Fibroblast of the aortic adventitia (primary cell): ENCODE measurements at regions not wholly inside any gene's neighbourhood (a gene's known extent, or its start where the extent isn't known, plus 50 kb on each side); places are given as distances from the start of the nearest gene placed in this dataset.
"Not testable (repeated sequence)": the region's sequence is repeated elsewhere in the genome, so short reads cannot be mapped to it uniquely, and the experiment has no call there.

Source experiments
- DNase-seq: peaks from one replicate; pipeline ENCODE4 v3.0.0-alpha.2; 2010; ENCODE audit warnings: low read depth
- H3K4me3 ChIP-seq: 2 replicates; pipeline ENCODE4 v1.5.1; 2011; ENCODE audit warnings: low read depth, mild to moderate bottlenecking, control low read depth, low read length, moderate library complexity
- TF ChIP-seq, protein P1 (sequence below): IDR thresholded peaks from 2 replicates; pipeline ENCODE4 v1.5.1; 2011; ENCODE audit warnings: mild to moderate bottlenecking, low read length, control low read depth, inconsistent platforms; ENCODE audit not compliant: insufficient read depth

DNA sequence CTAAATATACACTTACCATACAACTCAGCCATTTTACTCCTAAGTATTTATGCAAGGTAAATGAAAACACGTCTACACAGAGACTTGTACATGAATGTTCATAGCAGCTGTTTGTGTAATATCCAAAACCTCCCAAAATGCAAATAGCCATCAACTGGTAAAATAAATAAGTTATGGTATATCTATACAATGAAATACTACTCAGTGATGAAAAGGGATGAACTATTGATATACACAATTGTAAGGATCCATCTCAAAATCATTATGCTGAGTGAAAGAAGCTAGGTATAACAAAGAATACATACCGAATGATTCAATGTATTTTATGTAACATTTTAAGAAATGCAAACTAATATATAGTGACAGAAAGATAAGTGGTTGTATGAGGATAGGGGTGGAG lies 149.8 kb upstream of the TNFSF11 start:
- DNase-seq, result no peak
- no peak overlapping the region for H3K4me3 ChIP-seq
- TF ChIP-seq, protein P1, sequence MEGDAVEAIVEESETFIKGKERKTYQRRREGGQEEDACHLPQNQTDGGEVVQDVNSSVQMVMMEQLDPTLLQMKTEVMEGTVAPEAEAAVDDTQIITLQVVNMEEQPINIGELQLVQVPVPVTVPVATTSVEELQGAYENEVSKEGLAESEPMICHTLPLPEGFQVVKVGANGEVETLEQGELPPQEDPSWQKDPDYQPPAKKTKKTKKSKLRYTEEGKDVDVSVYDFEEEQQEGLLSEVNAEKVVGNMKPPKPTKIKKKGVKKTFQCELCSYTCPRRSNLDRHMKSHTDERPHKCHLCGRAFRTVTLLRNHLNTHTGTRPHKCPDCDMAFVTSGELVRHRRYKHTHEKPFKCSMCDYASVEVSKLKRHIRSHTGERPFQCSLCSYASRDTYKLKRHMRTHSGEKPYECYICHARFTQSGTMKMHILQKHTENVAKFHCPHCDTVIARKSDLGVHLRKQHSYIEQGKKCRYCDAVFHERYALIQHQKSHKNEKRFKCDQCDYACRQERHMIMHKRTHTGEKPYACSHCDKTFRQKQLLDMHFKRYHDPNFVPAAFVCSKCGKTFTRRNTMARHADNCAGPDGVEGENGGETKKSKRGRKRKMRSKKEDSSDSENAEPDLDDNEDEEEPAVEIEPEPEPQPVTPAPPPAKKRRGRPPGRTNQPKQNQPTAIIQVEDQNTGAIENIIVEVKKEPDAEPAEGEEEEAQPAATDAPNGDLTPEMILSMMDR, result no peak

DNA sequence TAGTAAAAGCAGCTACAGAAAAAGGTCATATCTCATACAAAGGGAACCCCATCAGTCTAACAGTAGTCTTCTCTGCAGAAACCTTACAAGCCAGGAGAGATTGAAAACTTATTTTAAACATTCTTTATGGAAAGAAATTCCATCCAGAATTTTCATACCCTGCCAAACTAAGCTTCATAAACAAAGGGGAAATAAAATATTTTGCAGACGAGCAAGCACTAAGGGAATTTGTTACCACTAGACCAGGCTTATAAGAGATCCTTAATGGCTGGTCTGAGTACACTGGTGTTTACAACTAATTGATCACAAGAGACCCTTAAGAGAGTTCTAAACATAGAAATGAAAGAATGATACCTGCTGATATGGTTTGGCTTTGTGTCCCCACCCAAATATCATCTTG lies 128.6 kb upstream of the TNFSF11 start:
- no peak overlapping the region for H3K4me3 ChIP-seq
- TF ChIP-seq, protein P1, result no peak
- no peak for DNase-seq

DNA sequence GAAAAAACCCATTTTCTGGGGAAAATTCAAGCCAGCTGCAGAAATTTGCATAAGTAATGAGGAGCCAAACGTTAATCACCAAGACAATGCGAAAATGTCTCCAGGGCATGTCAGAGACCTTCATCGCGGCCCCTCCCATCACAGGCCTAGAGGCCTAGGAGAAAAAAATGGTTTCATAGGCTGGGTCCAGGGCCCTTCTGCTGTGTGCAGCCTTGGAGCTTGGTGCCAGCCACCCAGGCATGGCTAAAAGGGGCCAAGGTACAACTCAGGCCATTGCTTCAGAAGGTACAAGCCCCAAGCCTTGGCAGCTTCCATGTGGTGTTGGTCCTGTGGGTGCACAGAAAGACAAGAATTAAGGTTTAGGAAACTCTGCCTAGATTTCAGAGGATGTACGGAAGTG lies 127.4 kb upstream of the TNFSF11 start:
- DNase-seq, H3K4me3 ChIP-seq: not testable (repeated sequence)

DNA sequence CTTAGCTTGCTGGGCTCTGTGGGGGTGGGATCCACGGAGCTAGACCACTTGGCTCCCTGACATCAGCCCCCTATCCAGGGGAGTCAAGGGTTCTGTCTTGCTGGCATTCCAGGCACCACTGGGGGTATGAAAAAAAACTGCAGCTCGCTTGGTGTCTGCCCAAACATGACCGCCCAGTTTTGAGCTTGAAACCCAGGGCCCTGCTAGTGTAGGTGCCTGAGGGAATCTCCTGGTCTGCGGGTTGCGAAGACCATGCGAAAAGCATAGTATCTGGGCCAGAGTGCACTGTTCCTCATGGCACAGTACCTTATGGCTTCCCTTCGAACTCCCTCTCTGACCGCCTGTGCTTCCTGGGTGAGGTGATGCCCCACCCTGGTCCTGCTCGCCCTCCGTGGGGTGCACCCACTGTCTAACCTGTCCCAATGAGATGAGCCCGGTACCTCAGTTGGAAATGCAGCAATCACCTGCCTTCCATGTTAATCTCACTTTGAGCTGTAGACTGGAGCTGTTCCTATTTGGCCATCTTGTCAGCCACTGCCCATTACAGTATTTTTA lies 120.8 kb upstream of the TNFSF11 start:
- TF ChIP-seq, protein P1, result no peak
- H3K4me3 ChIP-seq, result no peak overlapping the region
- no peak for DNase-seq

DNA sequence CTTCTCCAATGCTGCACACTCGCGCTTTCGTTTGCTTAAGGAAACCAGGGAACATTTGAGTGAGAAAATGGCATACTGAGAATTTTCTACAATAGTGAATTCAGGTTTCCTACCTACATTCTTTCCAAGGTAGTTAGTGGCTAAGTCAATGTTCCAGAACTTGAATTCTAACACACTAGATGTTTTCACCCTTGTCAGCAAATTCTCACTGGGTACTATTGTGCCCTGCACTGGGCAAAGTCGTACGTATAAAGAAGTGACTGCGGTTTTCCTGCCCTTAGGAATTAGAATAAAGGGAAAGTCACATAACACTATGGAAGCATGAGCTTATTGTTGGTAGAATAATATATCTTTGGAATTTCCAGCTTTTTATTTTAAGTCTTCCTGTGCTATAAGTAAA lies 119.2 kb upstream of the TNFSF11 start:
- DNase-seq, result no peak
- no peak overlapping the region for H3K4me3 ChIP-seq
- TF ChIP-seq, protein P1, result no peak

DNA sequence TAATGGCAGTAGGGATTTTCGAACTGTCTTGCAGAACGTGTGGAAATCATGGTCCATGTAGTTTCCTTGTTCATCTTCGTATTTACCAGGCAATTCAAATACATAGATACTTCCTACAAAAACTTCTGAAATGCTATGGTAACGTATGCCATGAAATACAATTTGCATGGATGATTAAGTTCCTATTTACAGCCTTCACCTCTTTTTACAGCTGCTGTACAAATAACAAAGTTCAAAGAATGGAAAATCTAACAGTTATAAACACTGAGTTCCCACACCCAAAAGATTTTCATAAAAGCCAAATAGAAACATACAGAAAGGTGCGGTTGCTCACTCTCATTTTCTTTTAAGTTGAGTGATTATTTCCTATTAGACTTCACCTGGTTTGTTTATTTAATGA lies 115.8 kb upstream of the TNFSF11 start:
- no peak for DNase-seq
- no peak overlapping the region for H3K4me3 ChIP-seq
- TF ChIP-seq, protein P1, result no peak

DNA sequence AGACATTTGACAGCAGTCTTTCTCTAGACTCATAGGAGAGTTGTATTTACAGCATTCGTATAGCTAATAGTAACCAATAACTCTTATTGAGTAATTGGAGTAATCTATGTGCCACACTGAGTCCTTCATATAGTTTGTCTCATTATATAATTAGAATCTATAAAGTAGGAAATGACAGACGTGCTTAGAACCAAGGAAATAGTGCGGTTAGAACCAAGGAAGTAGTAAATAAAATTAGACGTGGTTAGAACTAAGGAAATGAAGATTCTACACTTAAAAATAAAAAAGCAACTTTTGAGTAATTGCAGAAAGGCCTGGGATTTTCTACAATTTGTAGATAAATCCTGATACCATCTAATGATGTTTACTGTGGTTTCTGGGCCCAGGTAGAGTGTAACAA lies 107.8 kb upstream of the TNFSF11 start:
- TF ChIP-seq, protein P1, result no peak
- no peak overlapping the region for H3K4me3 ChIP-seq
- no peak for DNase-seq
